GM12892 (cell line): ENCODE measurements at regions not wholly inside any gene's neighbourhood (a gene's known extent, or its start where the extent isn't known, plus 50 kb on each side); places are given as distances from the start of the nearest gene placed in this dataset.
"Not testable (repeated sequence)": the region's sequence is repeated elsewhere in the genome, so short reads cannot be mapped to it uniquely, and the experiment has no call there.

ENCODE experiments used
- DNase-seq: peaks from one replicate; pipeline ENCODE4 v3.0.0; 2011; ENCODE audit not compliant: insufficient read length
- FAIRE-seq: peaks from 2 replicates; lab custom pipeline; 2011; peaks lifted over from hg19 to GRCh38; lab: Jason Lieb, UNC
- POLR2A ChIP-seq: IDR thresholded peaks from 2 replicates; pipeline ENCODE4 v1.6.1; 2011; ENCODE audit warnings: low read depth, low read length, control low read depth
- POLR2AphosphoS5 ChIP-seq: IDR thresholded peaks from 2 replicates; pipeline ENCODE4 v1.6.1; 2011; ENCODE audit warnings: low read depth, low read length, control low read depth
- TAF1 ChIP-seq: IDR thresholded peaks from 2 replicates; pipeline ENCODE4 v1.6.1; 2011; ENCODE audit warnings: low read depth, mild to moderate bottlenecking, control low read depth, low read length, borderline replicate concordance

- TF ChIP-seq POLR2A (no peak), POLR2AphosphoS5 (no peak), TAF1 (no peak)
- DNase-seq (no peak), FAIRE-seq (no peak)
Measured at GRCh38 chr4:111398906-111399330, 746.3 kb upstream of the FAM241A start.

GRCh38 chr4:111399623-111400022, 745.6 kb upstream of the FAM241A start:
- FAIRE-seq: no peak
- TF ChIP-seq TAF1: no peak
- no peak for TF ChIP-seq POLR2A
- no peak for TF ChIP-seq POLR2AphosphoS5
- DNase-seq: no peak

- DNase-seq (no peak), FAIRE-seq (no peak)
- TF ChIP-seq TAF1: no peak
- TF ChIP-seq POLR2AphosphoS5: no peak
- TF ChIP-seq POLR2A: no peak
Measured at GRCh38 chr4:111400741-111401140, 744.5 kb upstream of the FAM241A start.

DNA sequence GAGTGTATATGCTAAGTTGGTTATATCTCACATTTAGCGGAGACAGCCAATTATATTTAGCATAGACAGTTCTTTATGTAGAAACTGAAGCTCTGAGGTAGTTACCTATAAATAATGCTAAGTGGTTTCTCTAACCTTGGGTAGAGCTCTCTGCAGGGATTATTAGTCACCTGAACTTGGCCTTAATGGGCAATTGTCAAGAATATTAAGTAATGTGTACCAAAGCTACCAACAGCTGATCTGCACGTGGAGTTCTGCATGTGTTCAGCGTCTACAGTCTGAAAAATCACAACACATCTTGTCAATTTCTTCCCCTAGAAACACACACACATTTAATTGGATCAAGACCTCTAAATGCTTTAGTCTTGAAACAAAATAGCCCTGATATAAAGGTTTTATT, 740.6 kb upstream of the FAM241A start:
- no peak for DNase-seq
- no peak for FAIRE-seq
- no peak for TF ChIP-seq POLR2A
- TF ChIP-seq TAF1: no peak
- no peak for TF ChIP-seq POLR2AphosphoS5

DNA sequence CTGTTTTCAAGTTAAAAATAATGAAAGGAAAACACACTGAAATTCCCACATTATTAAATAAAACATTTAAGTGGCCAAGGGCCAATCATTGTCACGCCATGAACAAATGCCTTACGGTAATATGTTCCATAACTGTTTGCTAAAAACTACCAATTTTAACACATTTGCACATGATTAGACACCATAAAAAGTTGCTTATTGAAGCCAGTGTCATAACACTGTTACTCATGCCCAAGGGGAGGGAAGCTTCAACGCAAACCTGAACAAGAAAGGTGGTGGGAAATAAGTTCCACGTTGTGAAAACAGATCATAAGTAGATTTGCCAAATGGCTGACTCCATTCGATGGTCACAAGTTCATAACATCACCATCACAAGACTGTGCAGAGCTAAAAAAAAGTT, 739.3 kb upstream of the FAM241A start:
- FAIRE-seq: no peak
- DNase-seq: no peak
- TF ChIP-seq POLR2A: no peak
- no peak for TF ChIP-seq POLR2AphosphoS5
- no peak for TF ChIP-seq TAF1

GRCh38 chr4:111410571-111410970, 734.7 kb upstream of the FAM241A start:
- FAIRE-seq: no peak
- no peak for DNase-seq
- no peak for TF ChIP-seq POLR2AphosphoS5
- TF ChIP-seq TAF1: no peak
- TF ChIP-seq POLR2A: no peak

DNA sequence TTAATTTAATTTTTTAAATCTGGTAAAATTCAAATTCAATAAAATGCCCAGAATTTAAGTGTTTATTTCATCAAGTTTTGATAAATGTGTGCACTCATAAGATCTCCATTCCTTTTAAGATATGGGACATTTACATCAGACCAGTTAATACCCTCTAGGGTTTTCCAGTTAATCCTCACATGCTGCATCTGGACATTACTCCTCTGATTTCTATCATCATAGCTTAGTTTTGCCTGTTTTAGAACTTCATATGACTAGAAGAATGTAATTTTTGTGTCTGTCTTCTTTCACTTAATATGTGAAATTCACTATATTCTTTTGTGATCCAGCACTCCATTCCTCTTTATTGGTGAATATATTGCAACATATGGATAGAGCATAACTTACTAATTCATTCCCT, 727.7 kb upstream of the FAM241A start:
- TF ChIP-seq TAF1 (no peak), POLR2AphosphoS5 (no peak), POLR2A (no peak)
- no peak for FAIRE-seq
- DNase-seq: no peak

GRCh38 chr4:111433441-111433840, 711.8 kb upstream of the FAM241A start:
- FAIRE-seq (no peak), DNase-seq (no peak)
- TF ChIP-seq POLR2A: no peak
- no peak for TF ChIP-seq TAF1
- no peak for TF ChIP-seq POLR2AphosphoS5

GRCh38 chr4:111434586-111434985, 710.7 kb upstream of the FAM241A start:
- FAIRE-seq: no peak
- no peak for TF ChIP-seq TAF1
- TF ChIP-seq POLR2AphosphoS5: no peak
- no peak for TF ChIP-seq POLR2A
- no peak for DNase-seq

DNA sequence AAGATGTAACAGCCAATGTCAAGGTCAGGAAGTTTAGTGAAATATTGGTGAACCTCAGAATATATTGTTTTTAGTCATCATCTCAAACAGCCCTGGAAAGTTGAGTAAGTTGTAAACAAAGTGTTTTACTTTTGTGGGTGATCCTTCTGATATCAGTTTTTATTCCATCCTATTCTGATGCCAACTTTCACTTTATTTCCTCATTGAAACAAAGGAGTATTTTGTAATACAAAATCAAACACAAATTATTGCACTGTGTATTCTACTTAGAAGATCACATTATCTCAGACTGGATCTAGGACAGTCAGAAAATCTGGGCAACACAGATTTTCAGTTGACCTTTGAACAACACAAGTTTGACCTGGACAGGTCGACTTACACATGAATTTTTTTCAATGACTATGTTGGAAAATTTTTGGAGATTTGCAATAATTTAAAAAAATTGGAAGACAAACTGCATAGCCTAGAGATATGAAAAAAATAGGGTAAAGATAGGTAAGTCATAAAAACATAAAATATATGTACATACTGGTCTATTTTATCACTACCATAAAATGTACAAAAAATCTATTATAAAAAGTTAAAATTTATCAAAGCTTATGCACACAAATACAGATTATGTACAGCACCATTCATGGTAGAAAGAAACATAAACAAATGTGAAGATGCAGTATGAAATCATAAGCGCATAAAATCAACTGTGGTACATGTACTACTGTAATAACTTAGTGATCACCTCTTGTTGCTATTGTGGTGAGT, 709.1 kb upstream of the FAM241A start:
- TF ChIP-seq POLR2AphosphoS5: no peak
- no peak for TF ChIP-seq TAF1
- no peak for TF ChIP-seq POLR2A
- FAIRE-seq (no peak), DNase-seq (no peak)

DNA sequence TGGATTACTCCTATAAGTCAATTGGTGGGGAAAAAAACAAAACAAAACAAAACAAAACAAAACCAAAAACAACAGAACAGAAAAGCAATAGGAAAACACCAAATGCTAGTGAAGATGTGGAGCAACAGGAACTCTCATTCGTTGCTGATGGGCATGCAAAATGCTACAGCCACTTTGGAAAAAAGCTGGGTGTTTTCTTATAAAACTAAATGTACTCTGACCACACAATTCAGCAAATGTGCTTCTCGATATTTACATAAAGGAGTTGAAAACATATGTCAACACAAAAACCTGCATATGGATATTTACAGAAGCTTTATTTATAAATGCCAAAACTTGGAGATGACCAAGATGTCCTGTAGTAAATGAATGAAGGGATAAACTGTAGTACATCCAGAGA, 703.6 kb upstream of the FAM241A start:
- DNase-seq (no peak), FAIRE-seq (no peak)
- no peak for TF ChIP-seq POLR2A
- no peak for TF ChIP-seq POLR2AphosphoS5
- TF ChIP-seq TAF1: no peak

DNA sequence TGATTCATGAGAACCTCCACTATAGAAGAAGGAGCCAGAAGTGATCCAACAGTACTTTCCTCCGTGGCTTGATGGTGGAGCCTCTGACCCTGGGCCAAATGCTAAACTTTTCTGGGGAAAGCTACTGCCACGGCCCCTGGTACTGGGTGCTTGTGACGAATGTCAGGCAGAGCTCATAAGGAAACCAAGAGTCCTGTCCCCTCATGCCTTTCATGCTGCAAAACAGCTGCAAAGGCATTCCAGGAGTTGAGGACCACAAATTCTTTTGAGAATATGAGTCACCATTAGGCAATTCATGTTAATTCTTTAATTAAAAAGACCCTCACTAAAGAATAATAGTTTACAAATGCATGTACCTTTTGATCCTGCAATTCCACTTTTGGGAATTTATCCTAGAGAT, 700.4 kb upstream of the FAM241A start:
- DNase-seq: not testable (repeated sequence)
- peak; percentile 24 for FAIRE-seq
